DMS 273 (cell line): ENCODE measurements at regions not wholly inside any gene's neighbourhood (a gene's known extent, or its start where the extent isn't known, plus 50 kb on each side); places are given as distances from the start of the nearest gene placed in this dataset.
"Not testable (repeated sequence)": the region's sequence is repeated elsewhere in the genome, so short reads cannot be mapped to it uniquely, and the experiment has no call there.

Experiments used
- DNase-seq: peaks from one replicate; lab custom pipeline; 2025; ENCODE audit not compliant: unreplicated experiment; lab: John Stamatoyannopoulos, UW

DNA sequence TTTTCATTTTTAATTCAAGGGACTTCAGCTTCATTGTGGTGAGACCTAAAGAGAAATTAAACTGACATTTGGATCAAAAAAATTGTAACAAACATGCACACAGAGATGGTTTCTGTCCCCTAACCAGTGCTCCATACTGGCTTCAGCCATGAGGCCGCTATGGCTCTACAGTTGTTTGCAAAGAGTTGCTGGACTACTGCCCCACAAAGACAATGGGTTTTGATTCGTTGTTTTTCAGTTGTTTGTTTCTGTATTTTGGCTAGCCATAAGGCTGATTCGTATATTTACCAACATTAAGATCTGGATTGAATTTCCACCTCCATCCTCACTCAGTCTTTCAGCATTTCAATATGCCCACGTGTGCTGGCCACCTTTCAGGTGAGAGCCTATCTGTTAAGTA, 163.7 kb upstream of the KIF2A start:
- no peak for DNase-seq

GRCh38 chr5:62143268-62144229, 162.5 kb upstream of the KIF2A start:
- DNase-seq = peak; percentile 72

- no peak for DNase-seq
These were observed 161.5 kb upstream of the KIF2A start for GRCh38 chr5:62144401-62145022.

DNA sequence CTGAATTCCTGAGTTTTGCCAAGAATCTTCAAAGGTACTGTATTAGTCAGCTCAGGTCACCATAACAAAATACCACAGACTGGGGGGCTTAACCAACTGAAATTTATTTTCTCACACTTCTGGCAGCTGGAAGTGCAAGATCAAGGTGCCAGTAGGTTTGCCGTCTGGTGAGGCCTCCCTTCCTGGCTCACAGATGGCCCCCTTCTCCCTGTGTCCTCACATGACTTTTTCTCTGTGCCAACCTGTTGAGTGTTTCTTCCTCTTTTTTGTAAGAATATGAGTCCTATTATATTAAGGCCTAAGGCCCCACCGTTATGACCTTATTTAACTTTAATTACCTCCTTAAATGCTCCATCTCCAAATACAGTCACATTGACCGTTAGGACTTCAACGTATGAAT, 156.1 kb upstream of the KIF2A start:
- peak; percentile 92 for DNase-seq

GRCh38 chr5:62152394-62153087, 153.5 kb upstream of the KIF2A start:
- peak; percentile 90 for DNase-seq

- DNase-seq = no peak
These were observed 151.2 kb upstream of the KIF2A start for GRCh38 chr5:62154758-62155157.

DNA sequence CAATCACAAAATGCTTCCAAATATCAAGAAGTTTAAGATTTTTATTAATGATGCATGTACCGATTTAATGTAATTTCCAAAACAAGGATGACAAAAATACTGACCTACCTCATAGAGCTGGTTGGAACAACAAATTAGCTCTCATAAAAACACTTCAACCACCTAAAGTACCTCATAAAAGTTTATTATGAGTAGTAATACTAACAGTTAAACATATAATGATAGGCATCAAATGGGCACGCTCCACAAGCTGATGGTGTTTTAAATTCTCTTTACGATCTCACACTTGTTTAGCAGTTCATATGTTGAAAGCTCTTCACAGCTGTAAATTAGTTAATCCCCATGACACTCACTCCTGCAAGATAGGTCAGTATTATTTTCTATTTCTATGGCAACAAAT, 150.0 kb upstream of the KIF2A start:
- DNase-seq = no peak

GRCh38 chr5:62167561-62168057, 138.4 kb upstream of the KIF2A start:
- peak; percentile 14 for DNase-seq

DNA sequence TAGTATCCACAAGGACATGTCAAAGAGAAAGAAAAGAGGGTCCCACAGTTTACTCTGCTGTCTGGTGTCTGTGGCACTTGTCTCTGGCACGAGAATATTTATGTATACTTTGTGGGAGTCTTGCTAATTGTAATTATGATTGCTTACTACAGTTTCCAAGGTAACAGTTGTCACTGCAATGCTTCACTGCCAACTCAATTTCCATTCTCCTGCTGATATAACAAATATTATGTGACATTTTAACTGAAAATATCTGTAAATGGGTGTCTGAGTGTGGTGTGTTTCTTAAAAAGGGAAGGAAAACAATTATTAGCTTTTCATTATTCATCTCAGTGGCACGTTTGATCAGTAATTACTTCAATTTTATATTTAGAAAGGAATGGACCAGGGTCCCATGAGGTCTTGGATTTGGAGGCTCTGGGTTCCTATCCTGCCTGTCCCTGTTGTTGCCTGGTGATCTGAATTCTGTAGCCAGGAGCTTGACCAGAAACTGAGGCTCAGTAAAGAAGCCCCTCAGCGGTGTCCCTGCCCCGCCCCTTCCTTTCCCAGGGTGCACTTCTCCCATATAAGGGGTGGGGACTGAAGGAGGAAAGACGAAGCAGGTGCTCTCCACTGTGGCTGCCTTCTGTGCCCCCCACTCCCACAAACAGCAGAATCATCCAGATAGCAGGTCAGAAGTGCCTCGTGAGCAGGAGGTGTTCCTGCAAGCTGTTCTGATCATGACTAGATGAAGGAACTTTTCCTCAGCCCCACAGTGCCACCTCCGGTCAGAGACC, 137.3 kb upstream of the KIF2A start:
- DNase-seq = no peak

DNA sequence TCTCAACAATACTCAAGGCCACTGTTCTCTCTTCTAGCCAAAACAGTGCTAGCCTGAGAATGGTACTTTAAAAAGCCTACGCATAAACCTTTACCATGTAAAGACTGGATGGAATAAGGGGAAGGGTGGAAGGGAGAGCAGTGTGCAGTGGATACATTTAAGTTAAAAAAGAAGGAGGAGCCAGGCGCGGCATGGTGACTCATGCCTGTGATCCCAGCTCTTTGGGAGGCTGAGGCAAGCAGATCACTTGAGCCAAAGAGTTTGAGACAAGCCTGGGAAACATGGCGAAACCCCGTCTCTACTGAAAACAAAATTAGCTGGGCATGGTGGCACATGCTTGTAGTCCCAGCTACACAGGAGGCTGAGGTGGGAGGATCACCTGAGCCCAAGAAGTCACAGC, 127.7 kb upstream of the KIF2A start:
- DNase-seq = no peak

GRCh38 chr5:62182802-62183201, 123.2 kb upstream of the KIF2A start:
- DNase-seq = no peak

GRCh38 chr5:62183727-62184126, 122.3 kb upstream of the KIF2A start:
- no peak for DNase-seq

- DNase-seq = no peak
These were observed 121.6 kb upstream of the KIF2A start for GRCh38 chr5:62184444-62184843.

- DNase-seq = no peak
These were observed 115.8 kb upstream of the KIF2A start for GRCh38 chr5:62190173-62190572.

DNA sequence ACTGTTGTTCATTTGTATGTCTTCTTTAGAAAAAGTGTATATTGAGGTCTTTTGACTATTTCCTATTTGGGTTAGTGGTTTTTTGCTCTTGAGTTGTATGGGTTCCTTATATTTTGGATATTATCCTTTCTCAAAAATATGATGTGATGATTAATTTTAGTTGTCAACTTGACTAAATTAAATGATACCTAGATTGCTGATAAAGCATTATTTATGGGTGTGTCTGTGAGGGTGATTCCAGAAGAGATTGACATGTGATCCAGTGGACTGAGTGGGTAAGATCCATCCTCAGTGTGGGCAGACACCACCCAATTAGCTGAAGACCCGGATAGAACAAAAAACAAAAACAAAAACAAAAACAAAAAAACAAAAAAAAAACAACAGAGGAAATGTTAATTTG, 115.1 kb upstream of the KIF2A start:
- no peak for DNase-seq

- no peak for DNase-seq
These were observed 113.0 kb upstream of the KIF2A start for GRCh38 chr5:62192958-62193357.

DNA sequence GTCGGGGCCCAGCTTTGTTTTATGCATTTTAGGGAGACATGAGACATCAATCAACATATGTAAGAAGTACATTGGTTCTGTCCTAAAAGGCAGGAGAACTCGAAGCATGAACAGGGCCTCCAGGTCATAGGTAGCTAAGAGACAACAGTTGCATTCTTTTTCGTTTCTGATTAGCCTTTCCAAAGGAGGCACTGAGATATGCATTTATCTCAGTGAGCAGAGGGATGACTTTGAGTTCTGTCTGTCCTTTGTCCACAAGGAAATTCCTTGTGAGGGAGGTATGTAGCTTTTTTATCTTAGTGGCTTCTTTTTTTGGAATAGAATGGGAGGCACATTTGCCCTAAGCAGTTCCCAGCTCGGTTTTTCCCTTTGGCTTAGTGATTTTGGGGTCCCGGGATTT, 109.5 kb upstream of the KIF2A start:
- DNase-seq = not testable (repeated sequence)

DNA sequence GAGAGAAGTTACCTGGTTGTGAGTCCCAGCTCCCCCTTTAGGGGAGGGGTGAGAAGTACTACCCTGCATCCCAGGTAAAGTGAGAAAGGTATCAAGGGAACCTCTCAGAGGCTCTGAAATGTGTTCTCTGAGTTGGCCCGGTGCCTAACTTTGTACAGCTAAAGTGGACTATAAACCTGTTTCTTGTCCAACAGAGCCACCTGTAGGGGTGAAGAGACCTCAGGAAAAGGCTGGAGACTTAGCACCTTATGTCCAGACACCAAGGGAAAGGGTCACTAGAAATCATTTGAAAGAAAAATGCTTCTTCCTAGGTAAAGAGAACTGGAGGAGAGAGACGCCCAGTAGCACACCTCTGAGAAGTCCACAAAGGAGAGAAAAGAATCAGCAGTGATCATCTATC, 108.3 kb upstream of the KIF2A start:
- DNase-seq = peak; percentile 11

DNA sequence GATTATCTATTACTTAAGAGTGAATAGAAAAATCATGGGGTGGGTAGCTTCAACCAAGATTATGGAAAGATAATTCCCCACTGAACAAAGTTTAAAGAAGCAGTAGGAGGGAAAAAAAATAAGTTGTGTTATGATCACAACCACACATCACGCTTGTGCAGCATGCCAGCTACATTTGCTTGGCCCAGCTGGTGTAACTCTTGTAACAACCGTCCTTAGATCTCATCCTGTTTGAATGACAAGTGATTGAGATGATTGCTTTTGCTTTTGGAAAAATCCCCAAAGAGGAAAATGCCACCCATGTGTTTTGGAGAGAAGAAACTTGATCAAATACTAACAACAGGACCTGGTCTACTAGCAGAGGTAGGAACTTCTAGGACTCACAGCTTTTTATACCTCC, 107.6 kb upstream of the KIF2A start:
- no peak for DNase-seq

DNA sequence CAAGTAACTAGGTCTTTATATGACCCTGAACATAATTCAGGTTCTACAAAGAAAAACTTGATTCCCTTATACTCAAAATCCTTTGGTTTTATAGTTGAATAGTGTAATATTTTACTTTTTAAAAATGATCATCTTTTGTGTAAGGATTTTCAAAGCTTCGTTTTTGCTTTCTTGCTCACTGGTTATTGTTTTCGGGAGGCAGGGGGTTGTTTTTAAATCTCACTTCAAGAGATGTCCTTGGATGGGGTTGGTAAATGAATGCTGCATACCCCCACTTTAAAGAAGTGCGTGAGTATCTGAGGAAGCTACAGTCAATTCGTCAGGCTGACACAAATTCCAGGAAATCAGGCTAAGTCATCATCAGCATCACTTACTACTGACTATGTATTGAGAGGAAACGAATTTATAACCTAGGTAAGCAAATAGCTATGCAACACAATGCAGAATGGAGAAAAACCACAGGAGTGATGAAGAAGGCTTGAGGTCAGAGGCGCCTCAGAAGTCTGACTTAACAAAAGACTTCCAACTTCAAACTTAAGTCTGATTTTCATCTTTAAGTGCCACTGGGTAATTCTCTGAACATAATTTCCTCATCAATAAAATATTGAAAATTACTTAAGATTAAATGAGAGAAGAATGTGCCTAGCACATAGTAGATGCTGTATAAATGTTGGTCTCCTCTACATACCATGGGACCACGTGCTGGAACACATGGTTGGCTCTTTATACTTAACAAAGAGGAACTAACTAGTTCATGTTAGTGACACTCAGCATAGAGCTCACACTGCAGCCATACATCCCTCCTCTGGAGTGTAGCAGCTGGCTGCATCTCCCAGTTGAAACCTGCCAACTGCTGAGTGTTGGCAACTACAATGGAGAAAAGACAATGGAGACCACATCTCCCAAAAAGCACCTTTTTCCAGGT, 106.0 kb upstream of the KIF2A start:
- peak; percentile 16 for DNase-seq
